Activated CD4-positive, alpha-beta T cell treated with anti-CD3 and anti-CD28 coated beads, Interleukin-2, amount 10 ng/mL, durations not matched to agents 7 days and 5 days (primary cell): ENCODE measurements at regions not wholly inside any gene's neighbourhood (a gene's known extent, or its start where the extent isn't known, plus 50 kb on each side); places are given as distances from the start of the nearest gene placed in this dataset.
"Not testable (repeated sequence)": the region's sequence is repeated elsewhere in the genome, so short reads cannot be mapped to it uniquely, and the experiment has no call there.

ENCODE experiments used
- CTCF ChIA-PET: fragments of 350-600 bp; sonication (Branson Sonifier 250); formaldehyde crosslinking; loops from one replicate; lab custom pipeline; 2021; ENCODE audit warnings: antibody characterized with exemption; lab: Charles Lee
- POLR2A ChIA-PET: fragments of 350-600 bp; sonication (Branson Sonifier 250); formaldehyde crosslinking; loops from one replicate; lab custom pipeline; 2021; ENCODE audit warnings: antibody characterized with exemption; lab: Charles Lee
- DNase-seq: peaks from one replicate; pipeline ENCODE4 v3.0.0-alpha.2; 2020
- H3K27ac Mint-ChIP-seq: one replicate; pipeline ENCODE4 v1.8.0; 2021; ENCODE audit warnings: mild to moderate bottlenecking, moderate library complexity, mixed read lengths
- H3K27me3 Mint-ChIP-seq: one replicate; pipeline ENCODE4 v1.8.0; 2021; ENCODE audit warnings: mixed read lengths
- H3K36me3 Mint-ChIP-seq: one replicate; pipeline ENCODE4 v1.8.0; 2021; ENCODE audit warnings: low read depth, mixed read lengths
- H3K4me1 Mint-ChIP-seq: one replicate; pipeline ENCODE4 v1.8.0; 2021; ENCODE audit warnings: mixed read lengths
- H3K4me3 Mint-ChIP-seq: one replicate; pipeline ENCODE4 v1.8.0; 2021; ENCODE audit warnings: mild to moderate bottlenecking, moderate library complexity, mixed read lengths
- H3K9me3 Mint-ChIP-seq: one replicate; pipeline ENCODE4 v1.8.0; 2021; ENCODE audit warnings: mixed read lengths

GRCh38 chr5:167853421-167853820 is 438.0 kb upstream of the WWC1 start:
- ChIA-PET CTCF (no interaction called here), POLR2A (no interaction called here)
- H3K4me3 Mint-ChIP-seq, result no peak overlapping the region
- no peaks in the 10 kb centered on the region for H3K36me3 Mint-ChIP-seq
- DNase-seq, result no peak
- H3K27me3 Mint-ChIP-seq, result no peaks in the 10 kb centered on the region
- H3K9me3 Mint-ChIP-seq, result no peaks in the 10 kb centered on the region
- no peak overlapping the region for H3K27ac Mint-ChIP-seq
- no peaks in the 10 kb centered on the region for H3K4me1 Mint-ChIP-seq

- no peak overlapping the region for H3K4me3 Mint-ChIP-seq
- no peaks in the 10 kb centered on the region for H3K36me3 Mint-ChIP-seq
- DNase-seq, result no peak
- H3K27me3 Mint-ChIP-seq, result no peaks in the 10 kb centered on the region
- no peaks in the 10 kb centered on the region for H3K9me3 Mint-ChIP-seq
- H3K4me1 Mint-ChIP-seq, result no peaks in the 10 kb centered on the region
- POLR2A ChIA-PET, result no interaction called here
- CTCF ChIA-PET, result no interaction called here
- no peak overlapping the region for H3K27ac Mint-ChIP-seq
Observed at GRCh38 chr5:167855818-167856217, 435.6 kb upstream of the WWC1 start.

- ChIA-PET POLR2A (no interaction called here), CTCF (no interaction called here)
- no peaks in the 10 kb centered on the region for H3K4me1 Mint-ChIP-seq
- no peak for DNase-seq
- H3K4me3 Mint-ChIP-seq, result no peak overlapping the region
- no peaks in the 10 kb centered on the region for H3K27me3 Mint-ChIP-seq
- no peak overlapping the region for H3K27ac Mint-ChIP-seq
- no peaks in the 10 kb centered on the region for H3K36me3 Mint-ChIP-seq
- H3K9me3 Mint-ChIP-seq, result peaks cover 2% of the 10 kb centered on the region
Observed at GRCh38 chr5:167857321-167857720, 434.1 kb upstream of the WWC1 start.

DNA sequence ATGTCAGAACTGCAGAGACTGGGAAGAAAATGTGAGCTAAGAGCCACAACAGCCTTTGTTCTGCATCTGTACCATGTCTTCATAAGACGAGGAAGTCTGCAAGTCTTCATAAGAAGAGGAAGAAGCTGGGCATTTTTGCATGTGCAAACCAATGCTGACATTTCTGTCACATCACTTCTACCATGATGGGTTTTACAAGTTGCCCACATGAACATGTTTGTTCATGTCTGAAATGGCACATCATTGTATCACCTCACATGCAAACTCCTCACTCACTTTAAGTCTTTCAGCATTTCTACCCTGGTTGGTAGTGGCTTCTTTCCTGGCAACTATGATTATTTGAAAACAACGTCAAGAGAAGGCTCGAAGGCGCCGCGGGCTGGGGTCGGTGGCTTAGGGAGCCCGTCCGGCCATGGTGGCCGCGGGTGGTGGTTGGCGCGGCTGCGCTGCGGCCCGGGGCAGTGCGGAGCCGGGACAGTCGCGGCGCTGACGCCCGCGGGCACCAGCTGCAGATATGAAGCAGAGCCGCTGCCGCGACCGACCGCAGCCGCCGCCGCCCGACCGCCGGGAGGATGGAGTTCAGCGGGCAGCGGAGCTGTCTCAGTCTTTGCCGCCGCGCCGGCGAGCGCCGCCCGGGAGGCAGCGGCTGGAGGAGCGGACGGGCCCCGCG is 433.1 kb upstream of the WWC1 start:
- H3K4me3 Mint-ChIP-seq, POLR2A ChIA-PET, H3K27me3 Mint-ChIP-seq, H3K36me3 Mint-ChIP-seq, H3K27ac Mint-ChIP-seq, H3K4me1 Mint-ChIP-seq, H3K9me3 Mint-ChIP-seq, CTCF ChIA-PET, DNase-seq: not testable (repeated sequence)

DNA sequence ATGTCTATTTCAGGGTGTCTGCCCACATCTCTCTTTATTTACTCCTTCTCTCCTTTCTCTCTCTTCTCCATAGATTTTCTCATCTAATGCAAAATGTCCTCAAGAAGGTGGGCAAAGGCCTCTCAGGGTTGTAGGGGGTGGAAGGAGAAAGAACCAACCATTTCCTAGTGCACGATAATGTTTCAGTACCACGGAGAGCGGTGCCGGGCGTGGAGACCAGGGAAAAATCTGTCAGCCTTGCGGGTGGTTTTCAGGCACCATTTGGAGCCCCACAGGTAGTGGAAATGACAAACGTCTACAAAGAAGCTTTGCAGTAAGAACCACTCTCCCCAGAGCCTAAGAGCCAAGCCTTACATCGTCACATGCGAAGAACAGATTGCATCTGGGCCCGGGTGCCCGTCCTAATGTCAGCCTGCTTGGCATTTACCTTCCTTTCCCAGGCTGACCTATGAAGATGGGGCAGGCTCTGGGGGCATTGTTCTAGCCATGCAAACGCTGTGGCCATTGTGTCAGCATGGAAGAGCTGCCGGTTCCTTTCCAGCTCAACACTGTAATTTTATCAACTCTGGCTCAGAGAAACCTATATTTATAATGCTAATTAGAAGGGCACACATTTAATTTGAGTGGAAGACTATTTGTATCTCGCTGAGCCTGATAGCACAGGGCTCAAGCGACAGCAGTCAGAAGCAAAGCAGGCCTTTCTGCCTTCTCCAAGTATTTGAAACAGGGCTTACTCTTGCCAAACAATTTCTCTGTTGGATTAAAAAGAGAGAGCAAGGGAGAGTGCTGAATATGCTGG is 430.1 kb upstream of the WWC1 start:
- H3K9me3 Mint-ChIP-seq, result peaks cover 2% of the 10 kb centered on the region
- H3K36me3 Mint-ChIP-seq, result no peaks in the 10 kb centered on the region
- CTCF ChIA-PET, result no interaction called here
- POLR2A ChIA-PET, result no interaction called here
- H3K27me3 Mint-ChIP-seq, result no peaks in the 10 kb centered on the region
- H3K27ac Mint-ChIP-seq, result no peak overlapping the region
- no peak overlapping the region for H3K4me3 Mint-ChIP-seq
- peak; percentile 7 for DNase-seq
- H3K4me1 Mint-ChIP-seq, result no peaks in the 10 kb centered on the region

GRCh38 chr5:167861928-167862426 is 429.5 kb upstream of the WWC1 start:
- H3K9me3 Mint-ChIP-seq, result peaks cover 2% of the 10 kb centered on the region
- no peaks in the 10 kb centered on the region for H3K4me1 Mint-ChIP-seq
- no peaks in the 10 kb centered on the region for H3K36me3 Mint-ChIP-seq
- H3K27me3 Mint-ChIP-seq, result no peaks in the 10 kb centered on the region
- no peak overlapping the region for H3K27ac Mint-ChIP-seq
- ChIA-PET CTCF (no interaction called here), POLR2A (no interaction called here)
- no peak overlapping the region for H3K4me3 Mint-ChIP-seq
- DNase-seq, result no peak

DNA sequence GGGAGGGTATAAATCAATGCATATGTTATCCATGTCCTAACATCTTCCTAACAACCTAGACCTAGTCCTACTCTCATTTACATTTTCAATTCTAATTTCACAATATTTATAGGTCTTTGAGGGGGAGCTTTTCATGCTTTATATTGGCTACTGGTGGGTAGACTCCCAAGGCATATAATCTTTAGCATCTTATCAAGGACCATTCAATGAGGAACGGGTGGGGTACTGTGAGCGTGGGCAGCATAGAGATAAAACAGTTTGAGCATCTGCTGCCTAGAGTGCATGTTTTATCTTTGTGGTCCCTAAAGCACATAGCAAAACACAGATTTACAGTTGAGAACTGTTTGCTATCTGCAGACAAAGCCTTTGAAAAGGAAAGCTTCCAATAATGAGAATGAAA is 427.6 kb upstream of the WWC1 start:
- peaks cover 2% of the 10 kb centered on the region for H3K9me3 Mint-ChIP-seq

DNA sequence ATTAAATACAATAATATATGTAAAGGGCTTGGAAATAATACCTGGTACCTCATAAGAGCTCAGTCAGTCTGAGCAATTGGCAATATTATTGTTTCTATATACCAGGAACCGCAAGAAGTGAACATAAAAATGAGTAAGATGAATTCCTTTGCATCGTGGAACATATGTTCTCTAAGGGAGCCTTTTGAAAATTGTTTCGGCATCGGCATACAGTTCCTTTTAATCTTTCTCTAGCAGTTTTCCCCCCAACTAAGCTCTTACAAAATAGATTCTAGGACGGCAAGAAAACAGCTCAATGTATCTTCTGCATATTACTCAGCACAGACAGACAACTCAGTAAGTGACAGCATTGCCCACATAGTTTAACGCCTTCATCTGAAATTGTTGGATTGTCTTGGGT is 426.6 kb upstream of the WWC1 start:
- Mint-ChIP-seq H3K9me3 (peaks cover 2% of the 10 kb centered on the region), H3K27ac (no peak overlapping the region), H3K4me3 (no peak overlapping the region), H3K4me1 (no peaks in the 10 kb centered on the region), H3K27me3 (no peaks in the 10 kb centered on the region), H3K36me3 (no peaks in the 10 kb centered on the region)
- no peak for DNase-seq
- ChIA-PET POLR2A (no interaction called here), CTCF (no interaction called here)

More for the DNA sequence above, 427.6 kb upstream of the WWC1 start:
- no peaks in the 10 kb centered on the region for H3K4me1 Mint-ChIP-seq
- ChIA-PET CTCF (no interaction called here), POLR2A (no interaction called here)
- H3K27ac Mint-ChIP-seq, result no peak overlapping the region
- no peak overlapping the region for H3K4me3 Mint-ChIP-seq
- no peak for DNase-seq
- H3K27me3 Mint-ChIP-seq, result no peaks in the 10 kb centered on the region
- H3K36me3 Mint-ChIP-seq, result no peaks in the 10 kb centered on the region

DNA sequence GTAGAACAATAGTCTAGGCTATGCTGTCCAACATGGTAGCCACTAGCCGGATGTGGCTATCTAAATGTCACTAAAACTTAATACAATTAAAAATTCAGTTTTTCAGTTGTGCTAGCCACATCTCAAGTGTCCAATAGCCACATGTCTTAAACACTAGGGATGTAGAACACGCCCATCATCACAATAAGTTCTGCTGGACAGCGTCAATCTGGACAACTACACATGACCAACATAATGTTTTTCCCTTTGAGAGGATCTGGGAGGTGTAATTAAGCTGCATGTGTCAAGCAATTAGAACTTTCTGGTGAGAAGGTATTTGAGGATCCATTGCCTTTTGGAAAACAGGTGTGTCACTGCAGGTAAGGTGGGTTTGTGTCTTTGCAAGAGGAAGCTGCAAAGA is 424.6 kb upstream of the WWC1 start:
- POLR2A ChIA-PET, result no interaction called here
- H3K27ac Mint-ChIP-seq, result no peak overlapping the region
- CTCF ChIA-PET, result no interaction called here
- H3K27me3 Mint-ChIP-seq, result no peaks in the 10 kb centered on the region
- no peaks in the 10 kb centered on the region for H3K9me3 Mint-ChIP-seq
- H3K36me3 Mint-ChIP-seq, result no peaks in the 10 kb centered on the region
- H3K4me1 Mint-ChIP-seq, result no peaks in the 10 kb centered on the region
- no peak for DNase-seq
- H3K4me3 Mint-ChIP-seq, result no peak overlapping the region

DNA sequence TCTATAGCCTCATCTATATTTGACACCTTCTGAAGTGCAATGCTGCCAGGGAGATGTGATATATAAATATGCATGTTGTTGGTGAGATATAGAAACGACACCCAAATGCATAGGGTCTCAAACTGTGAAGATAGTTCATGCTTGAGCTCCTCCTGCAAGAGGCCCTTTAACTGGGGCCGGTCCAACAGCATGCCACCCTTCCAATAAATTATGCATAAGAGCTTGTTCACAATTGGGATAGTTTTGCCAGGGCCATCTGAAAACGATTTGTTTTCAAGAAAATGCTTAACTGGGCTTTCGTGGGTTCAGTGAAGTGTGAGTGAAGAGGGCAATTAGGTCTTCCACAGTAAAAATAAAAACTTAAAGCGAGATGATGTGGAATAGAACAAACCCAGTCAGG is 424.2 kb upstream of the WWC1 start:
- Mint-ChIP-seq H3K4me3 (no peak overlapping the region), H3K27me3 (no peaks in the 10 kb centered on the region), H3K9me3 (no peaks in the 10 kb centered on the region), H3K4me1 (no peaks in the 10 kb centered on the region), H3K27ac (no peak overlapping the region), H3K36me3 (no peaks in the 10 kb centered on the region)
- POLR2A ChIA-PET, result no interaction called here
- no peak for DNase-seq
- CTCF ChIA-PET, result no interaction called here

- Mint-ChIP-seq H3K36me3 (no peaks in the 10 kb centered on the region), H3K27me3 (no peaks in the 10 kb centered on the region), H3K4me3 (no peak overlapping the region), H3K9me3 (no peaks in the 10 kb centered on the region), H3K27ac (no peak overlapping the region), H3K4me1 (no peaks in the 10 kb centered on the region)
- DNase-seq, result no peak
- ChIA-PET POLR2A (no interaction called here), CTCF (no interaction called here)
Observed at GRCh38 chr5:167869125-167869524, 422.3 kb upstream of the WWC1 start.

DNA sequence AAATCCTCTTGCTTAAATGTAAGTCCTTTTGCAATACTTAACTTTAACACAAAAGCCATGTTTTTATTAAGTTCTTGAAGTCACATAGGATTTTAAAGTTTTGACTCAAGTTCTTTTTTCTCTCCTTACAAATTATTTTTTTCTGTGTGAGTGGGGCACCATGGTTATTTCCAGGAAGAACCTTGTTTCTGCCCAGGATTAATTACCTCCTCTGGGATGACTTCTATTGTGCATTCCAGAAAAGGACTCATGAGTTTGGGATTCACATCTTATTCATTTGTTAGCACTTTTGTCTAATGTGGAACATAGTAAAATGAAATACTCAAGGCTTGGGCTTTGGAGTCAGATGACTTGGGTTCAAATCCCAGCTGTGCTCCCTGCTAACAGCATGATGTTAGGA is 421.4 kb upstream of the WWC1 start:
- no peaks in the 10 kb centered on the region for H3K27me3 Mint-ChIP-seq
- H3K27ac Mint-ChIP-seq, result no peak overlapping the region
- no peak for DNase-seq
- POLR2A ChIA-PET, result no interaction called here
- H3K4me3 Mint-ChIP-seq, result no peak overlapping the region
- no peaks in the 10 kb centered on the region for H3K9me3 Mint-ChIP-seq
- CTCF ChIA-PET, result no interaction called here
- H3K4me1 Mint-ChIP-seq, result no peaks in the 10 kb centered on the region
- H3K36me3 Mint-ChIP-seq, result no peaks in the 10 kb centered on the region

DNA sequence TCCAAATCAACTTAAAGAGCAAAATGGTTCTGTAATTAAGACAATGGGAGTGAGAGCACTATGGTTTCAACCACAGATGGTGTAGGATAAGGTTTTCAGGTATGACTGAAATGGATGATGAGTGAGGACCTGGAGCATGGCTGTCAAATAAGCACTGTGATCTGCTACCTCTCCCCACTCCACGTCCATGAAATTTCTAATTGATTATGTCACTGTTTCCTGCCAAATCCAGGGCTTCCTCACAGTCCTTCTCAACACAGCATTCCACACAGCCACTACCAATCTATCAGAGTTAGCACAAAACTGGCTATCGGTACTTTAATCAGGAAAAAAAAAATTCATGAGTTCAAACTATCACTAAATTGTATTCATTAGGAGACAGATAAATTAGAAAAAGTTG is 420.4 kb upstream of the WWC1 start:
- no peaks in the 10 kb centered on the region for H3K9me3 Mint-ChIP-seq
- H3K4me3 Mint-ChIP-seq, result no peak overlapping the region
- no peaks in the 10 kb centered on the region for H3K4me1 Mint-ChIP-seq
- no peak overlapping the region for H3K27ac Mint-ChIP-seq
- no peaks in the 10 kb centered on the region for H3K36me3 Mint-ChIP-seq
- ChIA-PET POLR2A (no interaction called here), CTCF (no interaction called here)
- no peak for DNase-seq
- no peaks in the 10 kb centered on the region for H3K27me3 Mint-ChIP-seq

- no peaks in the 10 kb centered on the region for H3K4me1 Mint-ChIP-seq
- H3K9me3 Mint-ChIP-seq, result no peaks in the 10 kb centered on the region
- no peak for DNase-seq
- H3K27me3 Mint-ChIP-seq, result no peaks in the 10 kb centered on the region
- H3K4me3 Mint-ChIP-seq, result no peak overlapping the region
- CTCF ChIA-PET, result no interaction called here
- POLR2A ChIA-PET, result no interaction called here
- no peaks in the 10 kb centered on the region for H3K36me3 Mint-ChIP-seq
- H3K27ac Mint-ChIP-seq, result no peak overlapping the region
Observed at GRCh38 chr5:167872791-167873190, 418.7 kb upstream of the WWC1 start.
